ENCODE measurements at regions not wholly inside any gene's neighbourhood (a gene's known extent, or its start where the extent isn't known, plus 50 kb on each side); places are given as distances from the start of the nearest gene placed in this dataset.
A peak's percentile ranks its signal among the peaks of the same experiment; 100 is the strongest.
"Not testable (repeated sequence)": the region's sequence is repeated elsewhere in the genome, so short reads cannot be mapped to it uniquely, and the experiment has no call there.

DNA sequence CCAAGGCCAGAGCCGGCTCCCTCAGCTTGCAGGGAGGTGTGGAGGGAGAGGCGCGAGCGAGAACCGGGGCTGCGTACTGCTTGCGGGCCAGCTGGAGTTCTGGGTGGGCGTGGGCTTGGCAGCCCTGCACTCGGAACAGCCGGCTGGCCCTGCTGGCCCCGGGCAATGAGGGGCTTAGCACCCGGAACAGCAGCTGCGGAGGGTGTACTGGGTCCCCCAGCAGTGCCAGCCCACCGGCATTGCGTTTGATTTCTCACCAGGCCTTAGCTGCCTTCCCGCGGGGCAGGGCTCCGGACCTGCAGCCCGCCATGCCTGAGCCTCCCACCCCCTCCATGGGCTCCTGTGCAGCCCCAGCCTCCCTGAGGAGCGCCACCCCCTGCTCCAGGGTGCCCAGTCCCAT, 495.5 kb upstream of the PLXNA2 start:
- DNase-seq, result not testable (repeated sequence)

DNA sequence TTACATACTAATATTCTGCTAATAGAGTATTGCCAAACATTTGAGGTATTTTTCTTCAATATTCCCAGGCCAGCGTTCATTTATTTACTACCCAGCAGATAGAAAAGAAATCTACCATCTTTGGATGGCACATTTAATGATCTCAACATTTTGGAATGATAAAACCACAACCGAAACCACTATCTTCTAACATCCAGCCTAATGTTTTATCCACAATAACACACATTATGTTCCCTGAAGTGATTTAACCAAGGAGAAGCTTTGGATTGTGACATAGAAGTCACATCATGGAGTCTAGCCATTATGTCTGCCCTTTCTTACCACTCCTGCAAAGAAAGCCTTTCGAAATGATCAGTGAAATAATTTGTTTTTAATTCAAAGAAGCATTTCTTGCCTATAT, 497.1 kb upstream of the PLXNA2 start:
- DNase-seq, result no peak

- DNase-seq, result no peak
These were observed 499.2 kb upstream of the PLXNA2 start for GRCh38 chr1:208743361-208743760.

DNA sequence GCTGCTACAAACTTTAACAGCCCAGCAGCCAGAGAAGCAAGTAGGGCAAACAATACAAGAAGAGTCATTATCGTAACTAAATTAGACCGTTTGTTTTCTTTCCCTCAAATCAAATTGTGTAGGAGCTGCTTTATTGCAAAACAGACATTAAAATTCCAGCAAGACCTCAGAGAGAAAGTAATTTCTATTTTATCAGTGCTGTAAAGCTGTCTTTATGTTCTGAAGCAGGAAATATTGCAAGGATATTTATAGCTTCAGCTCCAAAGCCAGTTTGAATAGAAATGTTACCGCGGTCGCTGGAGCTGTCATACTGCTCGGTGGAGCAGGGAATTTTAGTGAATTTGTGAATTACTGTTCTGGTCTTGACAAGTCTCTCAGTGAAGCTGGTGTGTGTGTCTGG, 503.8 kb upstream of the PLXNA2 start:
- peak; percentile 45 for DNase-seq

- no peak for DNase-seq
These were observed 504.4 kb upstream of the PLXNA2 start for GRCh38 chr1:208748387-208749165.

GRCh38 chr1:208756339-208756981, 512.3 kb upstream of the PLXNA2 start:
- peak; percentile 8 for DNase-seq

DNA sequence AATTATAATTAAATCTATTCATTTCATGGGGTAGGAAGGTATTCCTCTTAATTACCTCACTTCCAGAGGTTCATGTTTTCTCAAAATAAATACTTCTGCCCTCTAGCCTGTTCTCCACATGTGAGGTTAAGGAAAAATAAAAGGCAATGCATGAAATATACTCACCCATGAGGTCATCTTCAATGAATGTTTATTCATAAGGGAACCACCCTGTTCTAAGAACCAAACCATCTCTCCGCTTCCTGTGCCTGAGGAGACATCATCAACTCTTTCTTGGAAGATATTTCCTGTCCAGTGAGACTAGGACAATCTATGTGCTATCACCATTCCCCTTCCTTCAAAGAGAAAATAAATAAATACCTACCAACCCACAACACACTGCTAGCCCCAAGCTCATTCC, 513.7 kb upstream of the PLXNA2 start:
- no peak for DNase-seq

GRCh38 chr1:208759255-208759654, 515.1 kb upstream of the PLXNA2 start:
- DNase-seq, result no peak

GRCh38 chr1:208763971-208764370, 519.8 kb upstream of the PLXNA2 start:
- no peak for DNase-seq

DNA sequence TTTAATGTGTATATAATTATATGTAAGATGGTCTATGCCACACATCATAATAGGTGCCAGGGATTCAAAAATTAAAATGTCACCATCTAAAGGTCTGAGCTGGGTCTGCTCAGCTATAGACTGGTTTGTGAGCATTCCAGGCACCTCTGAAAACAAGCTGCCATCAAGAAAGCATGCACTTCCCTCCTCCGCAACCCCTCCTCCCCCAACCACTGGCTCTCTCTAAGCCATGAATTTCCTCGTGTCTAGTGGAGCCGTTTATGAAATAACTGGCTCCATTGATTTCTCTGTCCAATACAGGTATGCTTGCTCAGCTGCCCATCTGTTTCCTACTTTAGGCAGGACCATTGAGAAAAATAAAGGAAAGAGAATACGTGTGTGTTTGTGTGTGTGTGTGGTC, 522.6 kb upstream of the PLXNA2 start:
- DNase-seq, result peak; percentile 26

DNA sequence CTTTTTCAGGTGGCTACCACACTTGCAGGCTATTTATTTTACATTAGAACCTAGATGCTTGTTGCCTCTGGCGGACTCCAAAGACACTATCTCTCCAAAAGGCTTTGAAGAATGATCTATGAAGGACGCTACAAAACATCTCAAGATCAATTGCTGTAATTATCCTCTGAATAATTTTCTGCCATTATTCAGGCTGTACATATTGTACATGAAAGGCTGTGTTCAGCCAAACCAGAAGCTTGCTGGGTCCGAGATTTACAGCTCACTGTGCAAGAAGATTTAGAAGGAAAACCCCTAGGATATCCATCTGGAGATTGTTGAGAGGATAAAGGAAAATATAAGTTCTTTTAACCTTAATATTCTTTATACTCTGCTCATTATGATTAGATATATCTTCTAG, 523.6 kb upstream of the PLXNA2 start:
- no peak for DNase-seq

- DNase-seq, result no peak
These were observed 528.7 kb upstream of the PLXNA2 start for GRCh38 chr1:208772891-208773290.

DNA sequence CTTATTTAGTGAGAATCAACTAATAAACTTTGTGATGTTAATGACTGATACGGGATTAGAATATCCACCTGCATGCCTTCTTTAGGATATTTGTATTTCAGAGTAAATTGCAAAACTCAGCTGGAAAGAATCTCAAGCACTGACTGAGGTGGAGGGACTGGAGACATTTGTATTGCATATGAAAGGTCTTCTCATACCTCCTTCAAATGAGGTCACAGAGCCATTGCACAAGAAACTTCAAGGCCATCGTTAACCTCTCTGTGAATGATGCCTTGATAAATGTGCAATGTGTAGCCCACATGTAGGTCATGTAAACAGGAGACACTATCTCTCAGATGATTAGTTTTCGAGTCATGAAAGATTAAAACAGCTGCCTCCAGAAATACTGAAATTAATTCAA, 531.7 kb upstream of the PLXNA2 start:
- DNase-seq, result no peak

- no peak for DNase-seq
These were observed 534.2 kb upstream of the PLXNA2 start for GRCh38 chr1:208778417-208778816.

DNA sequence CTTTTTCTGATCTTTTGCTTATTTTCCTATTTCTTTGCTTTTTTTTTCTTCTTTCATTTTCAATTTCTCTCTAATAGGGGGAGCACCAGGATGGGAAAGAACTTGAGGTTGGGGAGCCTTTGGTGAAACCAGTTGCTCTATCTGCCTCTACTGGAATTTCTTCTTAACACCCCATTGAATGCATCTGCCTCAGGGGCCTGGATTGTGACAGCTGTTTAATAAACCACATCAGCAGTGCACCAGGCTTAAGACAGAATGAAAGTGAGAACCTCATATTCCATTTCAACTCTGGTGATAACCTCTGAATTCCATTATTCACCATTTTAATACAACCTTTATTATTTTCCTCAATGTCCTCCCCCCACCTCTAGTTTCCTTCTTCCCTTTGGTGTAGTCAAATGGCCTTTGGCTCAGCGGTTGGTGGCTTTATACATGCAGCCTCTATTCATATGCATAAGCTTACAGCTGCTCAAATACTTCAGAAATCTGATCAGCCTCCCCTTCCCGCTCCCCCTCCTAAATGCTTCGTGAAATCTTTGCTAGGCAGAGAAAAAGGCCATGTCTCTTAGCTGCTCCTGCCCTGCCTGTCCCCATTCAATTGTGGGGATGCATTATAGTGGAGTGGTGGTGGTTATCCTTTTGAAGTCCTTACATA, 537.3 kb upstream of the PLXNA2 start:
- peak; percentile 37 for DNase-seq

DNA sequence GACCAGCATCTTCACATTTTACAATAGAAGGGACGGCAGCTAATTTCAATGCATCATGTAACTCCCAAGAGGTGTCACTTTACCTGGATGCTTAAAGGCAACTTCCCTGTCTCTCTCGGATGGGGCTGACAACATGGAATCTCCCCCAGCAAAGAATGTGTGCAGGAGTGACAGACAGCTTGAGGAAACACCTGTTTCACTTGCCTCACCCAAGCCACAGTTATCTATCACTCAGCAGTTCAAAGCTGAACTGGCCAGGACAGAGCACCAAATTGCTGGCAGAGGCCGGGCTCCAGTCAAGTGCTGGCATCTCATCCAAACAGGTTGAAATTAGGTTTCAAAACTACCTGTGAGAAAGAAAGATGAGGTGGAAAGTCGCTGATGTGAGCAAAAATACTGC, 538.0 kb upstream of the PLXNA2 start:
- DNase-seq, result no peak

- DNase-seq, result no peak
These were observed 541.4 kb upstream of the PLXNA2 start for GRCh38 chr1:208785629-208786028.

DNA sequence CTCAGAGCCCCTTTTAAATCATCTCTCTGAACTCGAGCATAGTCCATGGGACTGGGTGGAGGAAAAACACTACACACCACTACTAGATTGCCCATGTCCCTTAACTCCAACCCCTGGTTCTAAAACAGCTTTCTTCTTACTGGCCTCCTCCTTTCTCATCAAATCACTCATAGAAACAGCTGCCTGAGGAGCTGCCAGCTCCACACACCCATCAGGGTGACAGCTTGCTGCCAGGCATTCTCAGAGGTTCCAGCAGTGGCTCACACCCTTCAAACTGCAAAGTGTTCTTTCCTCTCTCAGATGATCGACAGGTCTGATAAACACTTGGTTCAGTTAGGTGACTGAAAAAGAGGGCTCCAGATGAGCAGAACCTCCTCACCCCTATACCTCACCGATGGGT, 543.0 kb upstream of the PLXNA2 start:
- peak; percentile 18 for DNase-seq

- DNase-seq, result peak; percentile 35
These were observed 543.9 kb upstream of the PLXNA2 start for GRCh38 chr1:208788013-208788540.

- peak; percentile 11 for DNase-seq
These were observed 547.3 kb upstream of the PLXNA2 start for GRCh38 chr1:208791456-208791855.

DNA sequence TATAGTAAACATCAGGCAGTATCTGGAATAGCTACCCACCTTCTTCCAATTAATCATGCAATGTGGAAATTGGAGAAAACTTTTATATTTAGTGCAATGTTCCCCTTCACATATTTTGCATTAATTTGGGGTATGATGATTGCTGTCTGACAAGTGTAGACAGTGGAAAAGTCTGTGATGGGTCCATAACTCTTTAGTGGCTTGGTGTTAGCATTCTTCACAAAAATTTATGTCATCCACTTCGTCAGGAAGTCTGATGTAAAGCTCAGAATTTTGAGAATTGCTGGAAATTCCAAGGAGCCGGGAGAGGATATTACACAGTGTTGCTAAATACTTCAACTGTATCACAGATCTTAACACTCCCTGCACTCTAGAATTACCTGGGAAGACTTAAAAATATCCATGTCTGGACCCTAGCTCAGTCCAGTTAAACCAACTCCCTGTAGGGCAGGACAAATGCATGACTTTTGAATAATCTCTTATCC, 549.7 kb upstream of the PLXNA2 start:
- no peak for DNase-seq

GRCh38 chr1:208799186-208799585, 555.0 kb upstream of the PLXNA2 start:
- no peak for DNase-seq

- DNase-seq, result peak; percentile 26
These were observed 559.0 kb upstream of the PLXNA2 start for GRCh38 chr1:208803011-208803811.

All from eye (tissue), 1 donor.